HG02970 (cell line): ENCODE measurements at regions not wholly inside any gene's neighbourhood (a gene's known extent, or its start where the extent isn't known, plus 50 kb on each side); places are given as distances from the start of the nearest gene placed in this dataset.
"Not testable (repeated sequence)": the region's sequence is repeated elsewhere in the genome, so short reads cannot be mapped to it uniquely, and the experiment has no call there.

Source experiments
- ATAC-seq: cut with Tn5 transposase; IDR thresholded peaks from one replicate; pipeline ENCODE4 v1.9.1; 2021; ENCODE audit warnings: mild to moderate bottlenecking, moderate library complexity, moderate number of reproducible peaks; ENCODE audit not compliant: unreplicated experiment, low FRiP score

GRCh38 chr6:167748046-167748445 is 78.7 kb upstream of the AFDN start:
- ATAC-seq, result no peak

GRCh38 chr6:167748458-167749379 is 78.0 kb upstream of the AFDN start:
- ATAC-seq, result no peak

GRCh38 chr6:167750956-167751358 is 75.8 kb upstream of the AFDN start:
- no peak for ATAC-seq

- no peak for ATAC-seq
These were observed 75.1 kb upstream of the AFDN start for GRCh38 chr6:167751579-167752115.

GRCh38 chr6:167753281-167753680 is 73.4 kb upstream of the AFDN start:
- ATAC-seq, result not testable (repeated sequence)

GRCh38 chr6:167754691-167755090 is 72.0 kb upstream of the AFDN start:
- ATAC-seq, result no peak

- ATAC-seq, result no peak
These were observed 71.2 kb upstream of the AFDN start for GRCh38 chr6:167755461-167755860.

GRCh38 chr6:167756597-167756996 is 70.1 kb upstream of the AFDN start:
- ATAC-seq, result no peak

- ATAC-seq, result no peak
These were observed 69.5 kb upstream of the AFDN start for GRCh38 chr6:167757249-167757648.

- no peak for ATAC-seq
These were observed 68.9 kb upstream of the AFDN start for GRCh38 chr6:167757821-167758220.

GRCh38 chr6:167758309-167759023 is 68.2 kb upstream of the AFDN start:
- no peak for ATAC-seq

- ATAC-seq, result no peak
These were observed 67.5 kb upstream of the AFDN start for GRCh38 chr6:167759206-167759605.

- no peak for ATAC-seq
These were observed 66.8 kb upstream of the AFDN start for GRCh38 chr6:167759912-167760311.

GRCh38 chr6:167760979-167761793 is 65.5 kb upstream of the AFDN start:
- no peak for ATAC-seq

GRCh38 chr6:167761794-167762258 is 64.9 kb upstream of the AFDN start:
- ATAC-seq, result no peak

GRCh38 chr6:167762259-167762962 is 64.3 kb upstream of the AFDN start:
- no peak for ATAC-seq

GRCh38 chr6:167763056-167763944 is 63.4 kb upstream of the AFDN start:
- ATAC-seq, result no peak

- no peak for ATAC-seq
These were observed 62.5 kb upstream of the AFDN start for GRCh38 chr6:167764215-167764614.
